Chondrocyte (in vitro differentiated cells): ENCODE measurements at regions not wholly inside any gene's neighbourhood (a gene's known extent, or its start where the extent isn't known, plus 50 kb on each side); places are given as distances from the start of the nearest gene placed in this dataset.

ENCODE experiments used
- DNase-seq: peaks from one replicate; pipeline ENCODE4 v3.0.0; 2021; ENCODE audit warnings: mixed read lengths, low spot score
- H3K27ac Mint-ChIP-seq: one replicate; pipeline ENCODE4 v1.8.0; 2021; ENCODE audit warnings: mild to moderate bottlenecking, moderate library complexity, mixed read lengths; ENCODE audit not compliant: unreplicated experiment
- H3K27me3 Mint-ChIP-seq: 2 replicates; pipeline ENCODE4 v1.8.0; 2021; ENCODE audit warnings: low read depth, mixed read lengths
- H3K36me3 Mint-ChIP-seq: 2 replicates; pipeline ENCODE4 v1.8.0; 2021; ENCODE audit warnings: low read depth, mixed read lengths
- H3K4me1 Mint-ChIP-seq: 2 replicates; pipeline ENCODE4 v1.8.0; 2021; ENCODE audit warnings: low read depth, mild to moderate bottlenecking, mixed read lengths
- H3K4me3 Mint-ChIP-seq: one replicate; pipeline ENCODE4 v1.8.0; 2021; ENCODE audit warnings: mild to moderate bottlenecking, moderate library complexity, mixed read lengths; ENCODE audit not compliant: unreplicated experiment
- H3K9me3 Mint-ChIP-seq: 2 replicates; pipeline ENCODE4 v1.8.0; 2021; ENCODE audit warnings: low read depth, mixed read lengths
- CTCF ChIP-seq: fragments of 200-600 bp; sonication (generic); IDR thresholded peaks from 2 replicates; pipeline ENCODE4 v1.5.0; 2021; ENCODE audit warnings: antibody characterized with exemption, mild to moderate bottlenecking, moderate library complexity

- peaks cover 38% of the 10 kb centered on the region for H3K36me3 Mint-ChIP-seq
These were observed 105.4 kb downstream of the NCOR2 start for GRCh38 chr12:124461851-124462623.

GRCh38 chr12:124461241-124461673 is 106.2 kb downstream of the NCOR2 start:
- Mint-ChIP-seq H3K27me3 (no peaks in the 10 kb centered on the region), H3K4me1 (peaks cover 32% of the 10 kb centered on the region), H3K27ac (no peak overlapping the region), H3K9me3 (peaks cover 3% of the 10 kb centered on the region), H3K36me3 (peaks cover 40% of the 10 kb centered on the region), H3K4me3 (no peak overlapping the region)
- TF ChIP-seq CTCF = no peak
- peak; percentile 88 for DNase-seq

More at GRCh38 chr12:124461851-124462623, 105.4 kb downstream of the NCOR2 start:
- H3K9me3 Mint-ChIP-seq = peaks cover 3% of the 10 kb centered on the region
- H3K4me3 Mint-ChIP-seq = no peak overlapping the region
- H3K27me3 Mint-ChIP-seq = no peaks in the 10 kb centered on the region
- peaks cover 40% of the 10 kb centered on the region for H3K4me1 Mint-ChIP-seq
- no peak overlapping the region for H3K27ac Mint-ChIP-seq
- peak; percentile 59 for DNase-seq
- TF ChIP-seq CTCF = no peak

- peaks cover 3% of the 10 kb centered on the region for H3K9me3 Mint-ChIP-seq
- H3K27ac Mint-ChIP-seq = no peak overlapping the region
- peaks cover 39% of the 10 kb centered on the region for H3K36me3 Mint-ChIP-seq
These were observed 106.6 kb downstream of the NCOR2 start for GRCh38 chr12:124460771-124461170.

GRCh38 chr12:124459852-124460645 is 107.4 kb downstream of the NCOR2 start:
- TF ChIP-seq CTCF = no peak
- H3K4me3 Mint-ChIP-seq = no peak overlapping the region
- H3K4me1 Mint-ChIP-seq = peaks cover 31% of the 10 kb centered on the region
- peaks cover 3% of the 10 kb centered on the region for H3K9me3 Mint-ChIP-seq
- no peak overlapping the region for H3K27ac Mint-ChIP-seq
- peaks cover 37% of the 10 kb centered on the region for H3K36me3 Mint-ChIP-seq
- DNase-seq = peak; percentile 87
- no peaks in the 10 kb centered on the region for H3K27me3 Mint-ChIP-seq

More at GRCh38 chr12:124460771-124461170, 106.6 kb downstream of the NCOR2 start:
- peak; percentile 59 for DNase-seq
- Mint-ChIP-seq H3K27me3 (no peaks in the 10 kb centered on the region), H3K4me1 (peaks cover 29% of the 10 kb centered on the region), H3K4me3 (no peak overlapping the region)
- TF ChIP-seq CTCF = no peak
